ENCODE measurements at regions not wholly inside any gene's neighbourhood (a gene's known extent, or its start where the extent isn't known, plus 50 kb on each side); places are given as distances from the start of the nearest gene placed in this dataset.

GRCh38 chr18:77974329-77974728, 724.7 kb downstream of the GALR1 start:
- in situ Hi-C loops (cut with HindIII; ENCODE audit: low sequenced_read_pairs): no loop called here
- H3K4me3 ChIP-seq (ENCODE audit: low read depth, low read length): no peak overlapping the region
- TF ChIP-seq, protein P1, sequence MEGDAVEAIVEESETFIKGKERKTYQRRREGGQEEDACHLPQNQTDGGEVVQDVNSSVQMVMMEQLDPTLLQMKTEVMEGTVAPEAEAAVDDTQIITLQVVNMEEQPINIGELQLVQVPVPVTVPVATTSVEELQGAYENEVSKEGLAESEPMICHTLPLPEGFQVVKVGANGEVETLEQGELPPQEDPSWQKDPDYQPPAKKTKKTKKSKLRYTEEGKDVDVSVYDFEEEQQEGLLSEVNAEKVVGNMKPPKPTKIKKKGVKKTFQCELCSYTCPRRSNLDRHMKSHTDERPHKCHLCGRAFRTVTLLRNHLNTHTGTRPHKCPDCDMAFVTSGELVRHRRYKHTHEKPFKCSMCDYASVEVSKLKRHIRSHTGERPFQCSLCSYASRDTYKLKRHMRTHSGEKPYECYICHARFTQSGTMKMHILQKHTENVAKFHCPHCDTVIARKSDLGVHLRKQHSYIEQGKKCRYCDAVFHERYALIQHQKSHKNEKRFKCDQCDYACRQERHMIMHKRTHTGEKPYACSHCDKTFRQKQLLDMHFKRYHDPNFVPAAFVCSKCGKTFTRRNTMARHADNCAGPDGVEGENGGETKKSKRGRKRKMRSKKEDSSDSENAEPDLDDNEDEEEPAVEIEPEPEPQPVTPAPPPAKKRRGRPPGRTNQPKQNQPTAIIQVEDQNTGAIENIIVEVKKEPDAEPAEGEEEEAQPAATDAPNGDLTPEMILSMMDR (IDR thresholded peaks at IDR 0.05; ENCODE audit: low read depth, low read length, missing control alignments): no peak
- DNase-seq (ENCODE audit: low read depth): no peak

GRCh38 chr18:77977331-77977730, 727.7 kb downstream of the GALR1 start:
- DNase-seq (ENCODE audit: low read depth): no peak
- H3K4me3 ChIP-seq (ENCODE audit: low read depth, low read length): no peak overlapping the region
- TF ChIP-seq, protein P1 (IDR thresholded peaks at IDR 0.05; ENCODE audit: low read depth, low read length, missing control alignments): no peak
- in situ Hi-C loops (cut with HindIII; ENCODE audit: low sequenced_read_pairs): no loop called here

- no peak for DNase-seq (ENCODE audit: low read depth)
- TF ChIP-seq, protein P1 (IDR thresholded peaks at IDR 0.05; ENCODE audit: low read depth, low read length, missing control alignments): no peak
- no peak overlapping the region for H3K4me3 ChIP-seq (ENCODE audit: low read depth, low read length)
- in situ Hi-C loops (cut with HindIII; ENCODE audit: low sequenced_read_pairs): no loop called here
Measured at GRCh38 chr18:77980275-77980674, 730.6 kb downstream of the GALR1 start.

- DNase-seq (ENCODE audit: low read depth): no peak
- H3K4me3 ChIP-seq (ENCODE audit: low read depth, low read length): no peak overlapping the region
- in situ Hi-C loops (cut with HindIII; ENCODE audit: low sequenced_read_pairs): no loop called here
- TF ChIP-seq, protein P1 (IDR thresholded peaks at IDR 0.05; ENCODE audit: low read depth, low read length, missing control alignments): no peak
Measured at GRCh38 chr18:77981874-77982273, 732.2 kb downstream of the GALR1 start.

DNA sequence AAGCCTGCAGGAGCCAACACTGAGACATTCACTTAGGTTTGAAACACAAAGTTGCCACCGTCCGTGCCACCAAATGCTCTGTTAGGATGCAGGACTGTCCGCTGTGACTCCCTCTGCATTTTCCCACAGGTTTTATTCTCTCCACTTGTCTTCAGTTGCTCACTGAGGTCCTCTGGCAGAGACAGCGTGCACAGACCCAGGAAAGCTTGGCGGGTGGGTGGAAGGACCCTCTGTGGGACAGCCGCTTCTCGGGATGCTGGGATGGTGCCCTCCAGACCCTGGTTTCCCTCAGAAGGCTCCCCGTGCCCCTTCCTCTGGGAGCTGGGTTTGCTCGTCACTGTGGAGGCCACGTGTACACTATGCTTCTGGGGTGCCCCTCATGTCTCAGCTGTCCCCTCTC, 733.6 kb downstream of the GALR1 start:
- DNase-seq (ENCODE audit: low read depth): no peak
- no peak overlapping the region for H3K4me3 ChIP-seq (ENCODE audit: low read depth, low read length)
- TF ChIP-seq, protein P1 (IDR thresholded peaks at IDR 0.05; ENCODE audit: low read depth, low read length, missing control alignments): no peak
- in situ Hi-C loops (cut with HindIII; ENCODE audit: low sequenced_read_pairs): no loop called here

- DNase-seq (ENCODE audit: low read depth): no peak
- in situ Hi-C loops (cut with HindIII; ENCODE audit: low sequenced_read_pairs): no loop called here
- H3K4me3 ChIP-seq (ENCODE audit: low read depth, low read length): no peak overlapping the region
- TF ChIP-seq, protein P1 (IDR thresholded peaks at IDR 0.05; ENCODE audit: low read depth, low read length, missing control alignments): no peak
Measured at GRCh38 chr18:77984178-77984577, 734.5 kb downstream of the GALR1 start.

GRCh38 chr18:77984833-77985232, 735.2 kb downstream of the GALR1 start:
- no peak overlapping the region for H3K4me3 ChIP-seq (ENCODE audit: low read depth, low read length)
- in situ Hi-C loops (cut with HindIII; ENCODE audit: low sequenced_read_pairs): no loop called here
- TF ChIP-seq, protein P1 (IDR thresholded peaks at IDR 0.05; ENCODE audit: low read depth, low read length, missing control alignments): no peak
- DNase-seq (ENCODE audit: low read depth): no peak

All from astrocyte of the cerebellum (primary cell).